ENCODE measurements at regions not wholly inside any gene's neighbourhood (a gene's known extent, or its start where the extent isn't known, plus 50 kb on each side); places are given as distances from the start of the nearest gene placed in this dataset.
"Not testable (repeated sequence)": the region's sequence is repeated elsewhere in the genome, so short reads cannot be mapped to it uniquely, and the experiment has no call there.

GRCh38 chr6:86030875-86031274, 388.2 kb upstream of the SYNCRIP start:
- no peak for DNase-seq

GRCh38 chr6:86028776-86029175, 386.1 kb upstream of the SYNCRIP start:
- DNase-seq = no peak

- not testable (repeated sequence) for DNase-seq
Observed at GRCh38 chr6:86026890-86027289, 384.2 kb upstream of the SYNCRIP start.

- no peak for DNase-seq
Observed at GRCh38 chr6:86017236-86017635, 374.6 kb upstream of the SYNCRIP start.

GRCh38 chr6:86016567-86016966, 373.9 kb upstream of the SYNCRIP start:
- DNase-seq = no peak

- no peak for DNase-seq
Observed at GRCh38 chr6:86016077-86016476, 373.4 kb upstream of the SYNCRIP start.

GRCh38 chr6:86012991-86013390, 370.3 kb upstream of the SYNCRIP start:
- DNase-seq = not testable (repeated sequence)

GRCh38 chr6:86010915-86011786, 368.5 kb upstream of the SYNCRIP start:
- no peak for DNase-seq

GRCh38 chr6:85997206-85997605, 354.5 kb upstream of the SYNCRIP start:
- no peak for DNase-seq

- no peak for DNase-seq
Observed at GRCh38 chr6:85996034-85996375, 353.3 kb upstream of the SYNCRIP start.

- DNase-seq = no peak
Observed at GRCh38 chr6:85995339-85996033, 352.8 kb upstream of the SYNCRIP start.

GRCh38 chr6:85986681-85987080, 344.0 kb upstream of the SYNCRIP start:
- no peak for DNase-seq

- no peak for DNase-seq
Observed at GRCh38 chr6:85983032-85983659, 340.5 kb upstream of the SYNCRIP start.

GRCh38 chr6:85977661-85978060, 335.0 kb upstream of the SYNCRIP start:
- no peak for DNase-seq

GRCh38 chr6:85975957-85976356, 333.3 kb upstream of the SYNCRIP start:
- DNase-seq = no peak

- no peak for DNase-seq
Observed at GRCh38 chr6:85971238-85971637, 328.6 kb upstream of the SYNCRIP start.

- no peak for DNase-seq
Observed at GRCh38 chr6:85966828-85967227, 324.1 kb upstream of the SYNCRIP start.

GRCh38 chr6:85961746-85962145, 319.1 kb upstream of the SYNCRIP start:
- no peak for DNase-seq

GRCh38 chr6:85961125-85961524, 318.4 kb upstream of the SYNCRIP start:
- DNase-seq = no peak

GRCh38 chr6:85948481-85948880, 305.8 kb upstream of the SYNCRIP start:
- DNase-seq = no peak

GRCh38 chr6:85945459-85946185, 302.9 kb upstream of the SYNCRIP start:
- DNase-seq = no peak

- no peak for DNase-seq
Observed at GRCh38 chr6:85944776-85945175, 302.1 kb upstream of the SYNCRIP start.

- no peak for DNase-seq
Observed at GRCh38 chr6:85942844-85943243, 300.2 kb upstream of the SYNCRIP start.

Data from NCI-H226 (cell line).